Kidney (tissue), 13 donors: ENCODE measurements at regions not wholly inside any gene's neighbourhood (a gene's known extent, or its start where the extent isn't known, plus 50 kb on each side); places are given as distances from the start of the nearest gene placed in this dataset.

Experiments
- DNase-seq, 5 donors: peaks; one replicate each; pipeline ENCODE4 v3.0.0-alpha.2; 2013 to 2020
- FAIRE-seq: peaks from 2 replicates; lab custom pipeline; 2012; peaks lifted over from hg19 to GRCh38; lab: Jason Lieb, UNC
- H3K27ac ChIP-seq, 2 donors: one replicate each; pipeline ENCODE4 v1.7.0; 2013; ENCODE audit warnings: low read depth in 2 of 2, low read length in 2 of 2, inconsistent platforms in 1 of 2
- H3K27me3 ChIP-seq: one replicate; pipeline ENCODE4 v1.7.1; 2013; ENCODE audit warnings: low read length, inconsistent platforms; ENCODE audit not compliant: control insufficient read depth, insufficient read depth
- H3K36me3 ChIP-seq, 3 donors: one replicate each; pipeline versions ENCODE4 v1.7.0 to v1.7.1; 2013; ENCODE audit warnings: low read length in 3 of 3, control low read depth in 1 of 3, inconsistent platforms in 1 of 3; ENCODE audit not compliant: insufficient read depth in 3 of 3, control insufficient read depth in 2 of 3
- H3K4me1 ChIP-seq, 3 donors: one replicate each; pipeline versions ENCODE4 v1.7.0 to v1.7.1; 2013; ENCODE audit warnings: low read length in 3 of 3, inconsistent platforms in 1 of 3, low read depth in 1 of 3; ENCODE audit not compliant: control insufficient read depth in 2 of 3, insufficient read depth in 2 of 3
- H3K4me3 ChIP-seq, 3 donors: one replicate each; pipeline versions ENCODE4 v1.7.0 to v1.8.1; 2013; ENCODE audit warnings: low read length in 3 of 3, control low read depth in 1 of 3, inconsistent platforms in 1 of 3
- H3K9ac ChIP-seq, 3 donors: one replicate each; pipeline versions ENCODE4 v1.7.0 to v1.7.1; 2013; ENCODE audit warnings: low read length in 3 of 3, control low read depth in 1 of 3, inconsistent platforms in 1 of 3
- H3K9me3 ChIP-seq, 3 donors: one replicate each; pipeline versions ENCODE4 v1.7.0 to v1.7.1; 2013; ENCODE audit warnings: low read length in 3 of 3, control low read depth in 1 of 3, inconsistent platforms in 1 of 3; ENCODE audit not compliant: control insufficient read depth in 2 of 3, insufficient read depth in 1 of 3
- CTCF ChIP-seq: IDR thresholded peaks from 3 replicates; pipeline ENCODE4 v1.5.1; 2012; ENCODE audit warnings: mild to moderate bottlenecking, moderate library complexity, borderline replicate concordance; ENCODE audit not compliant: insufficient read depth; ENCODE audit errors: extremely low read depth
- intact Hi-C: fragments of 100-400 bp; cut with DNase I; formaldehyde crosslinking; loops from one replicate; pipeline ENCODE4 v1.11.1; 2022
- donor health status: control.
- donor health status: control.
- donor health status: control.
- donor health status: control.
- donor health status: control.
- donor health status: DM: yes; HTN: yes; CAD: no.
- donor health status: Normal renal cell carcinoma (clear cell type).

DNA sequence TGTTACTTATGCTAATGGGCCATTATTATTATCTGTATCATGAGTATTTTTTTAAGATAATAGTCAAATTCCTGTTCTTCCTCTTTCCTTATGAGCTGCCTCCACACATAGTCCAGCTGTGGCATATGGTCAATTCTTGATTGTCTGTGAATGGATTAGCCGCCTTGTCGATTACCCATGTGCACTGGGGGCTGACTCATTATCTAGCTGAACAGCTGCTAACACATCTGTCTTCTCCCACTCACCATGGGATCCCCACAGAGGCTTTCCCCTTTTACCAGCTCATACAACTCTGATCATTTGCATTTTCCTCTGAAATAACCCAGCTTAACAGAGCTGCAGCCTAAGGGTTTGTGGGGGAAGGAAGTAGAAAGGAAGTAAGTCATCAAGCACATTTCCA lies 915.0 kb downstream of the CDH11 start:
- Histone ChIP-seq H3K4me1 (no peaks in the 10 kb centered on the region), H3K27me3 (no peaks in the 10 kb centered on the region), H3K9me3 (no peaks in the 10 kb centered on the region), H3K27ac (no peak overlapping the region), H3K4me3 (no peak overlapping the region), H3K9ac (no peak overlapping the region), H3K36me3 (no peaks in the 10 kb centered on the region)
- FAIRE-seq: no peak
- no peak for TF ChIP-seq CTCF
- no peak for DNase-seq
- intact Hi-C loops: no loop called here

DNA sequence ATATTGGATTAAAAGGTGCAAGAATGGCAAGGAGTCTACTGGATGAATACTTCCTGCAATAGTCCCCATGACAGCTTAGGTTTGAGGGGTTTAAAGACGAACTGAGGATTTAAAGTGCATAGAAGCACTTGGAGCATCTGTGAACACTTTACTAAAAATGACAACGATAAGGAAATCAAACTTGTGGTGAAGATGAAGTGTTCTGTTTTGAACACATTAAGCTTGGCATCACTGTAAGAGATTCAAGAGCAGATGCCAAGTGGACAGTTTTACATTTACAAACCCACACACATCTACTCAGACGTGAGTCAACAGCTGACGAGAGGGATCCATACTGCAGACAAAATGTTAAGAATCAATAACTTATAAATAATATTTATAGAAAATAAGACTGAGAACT lies 918.7 kb downstream of the CDH11 start:
- no peak for TF ChIP-seq CTCF
- H3K27me3 ChIP-seq: no peaks in the 10 kb centered on the region
- no peak overlapping the region for H3K4me3 ChIP-seq
- DNase-seq (no peak), FAIRE-seq (no peak)
- no peak overlapping the region for H3K27ac ChIP-seq
- no peaks in the 10 kb centered on the region for H3K4me1 ChIP-seq
- no peaks in the 10 kb centered on the region for H3K9me3 ChIP-seq
- no peak overlapping the region for H3K9ac ChIP-seq
- H3K36me3 ChIP-seq: no peaks in the 10 kb centered on the region
- intact Hi-C loops: no loop called here

- Histone ChIP-seq H3K4me1 (no peaks in the 10 kb centered on the region), H3K27me3 (no peaks in the 10 kb centered on the region), H3K9ac (no peak overlapping the region), H3K36me3 (no peaks in the 10 kb centered on the region), H3K27ac (no peak overlapping the region), H3K4me3 (no peak overlapping the region), H3K9me3 (no peaks in the 10 kb centered on the region)
- intact Hi-C loops: no loop called here
- TF ChIP-seq CTCF: no peak
- DNase-seq (no peak), FAIRE-seq (no peak)
Measured at GRCh38 chr16:64202571-64202970, 919.3 kb downstream of the CDH11 start.

DNA sequence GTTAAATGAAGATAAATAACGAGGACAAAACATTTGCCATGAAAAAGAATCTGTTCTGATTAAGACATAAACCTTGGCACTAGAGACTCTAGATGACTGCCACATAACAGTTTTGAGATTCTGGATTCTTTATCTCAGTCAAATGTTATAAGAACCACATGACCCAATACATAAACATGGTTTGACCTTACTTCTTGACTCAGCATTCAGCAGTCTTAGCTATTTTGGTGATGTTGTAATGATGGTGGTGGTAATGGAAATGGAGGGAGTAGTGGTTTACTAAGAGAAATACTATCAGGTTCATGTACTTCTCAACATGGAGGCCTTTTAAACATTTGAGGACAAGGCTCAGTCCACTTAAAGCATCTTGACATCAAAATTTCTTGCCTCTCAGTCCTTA lies 925.4 kb downstream of the CDH11 start:
- no peak for DNase-seq
- Histone ChIP-seq H3K27me3 (no peaks in the 10 kb centered on the region), H3K4me3 (no peak overlapping the region), H3K36me3 (no peaks in the 10 kb centered on the region), H3K9me3 (no peaks in the 10 kb centered on the region), H3K9ac (no peak overlapping the region), H3K27ac (no peak overlapping the region), H3K4me1 (no peaks in the 10 kb centered on the region)
- TF ChIP-seq CTCF: no peak
- intact Hi-C loops: no loop called here
- FAIRE-seq: no peak
